ENCODE measurements at regions not wholly inside any gene's neighbourhood (a gene's known extent, or its start where the extent isn't known, plus 50 kb on each side); places are given as distances from the start of the nearest gene placed in this dataset.

- no peak for TF ChIP-seq REST (IDR thresholded peaks at IDR 0.05; ENCODE audit: unreplicated experiment)
Observed at GRCh38 chr16:51989637-51990230, 557.2 kb downstream of the TOX3 start (continued).

GRCh38 chr16:51988977-51989376 is 558.0 kb downstream of the TOX3 start:
- Mint-ChIP-seq H3K27ac (no peak overlapping the region), H3K36me3 (ENCODE audit: low read depth) (no peaks in the 10 kb centered on the region), H3K4me3 (no peak overlapping the region), H3K4me1 (no peaks in the 10 kb centered on the region), H3K27me3 (ENCODE audit: insufficient read depth, low read depth, poor library complexity) (no peaks in the 10 kb centered on the region), H3K9me3 (no peaks in the 10 kb centered on the region; the same call in 2 of the 3 replicates)
- Histone ChIP-seq H3K4me2 (no peak overlapping the region), H4K20me1 (replicated peaks; ENCODE audit: insufficient read depth) (no peaks in the 10 kb centered on the region), H3K79me2 (replicated peaks; ENCODE audit: insufficient read depth) (no peaks in the 10 kb centered on the region), H3F3A (replicated peaks; ENCODE audit: low read depth) (no peaks in the 10 kb centered on the region), H3K9me2 (ENCODE audit: insufficient read depth) (peaks cover 11% of the 10 kb centered on the region; the same call in 1 of the 2 replicates), H3K4me1 (ENCODE audit: insufficient read depth) (no peaks in the 10 kb centered on the region), H3K4me3 (no peak overlapping the region), H3K27ac (ENCODE audit: low read depth) (no peak overlapping the region), H3K36me3 (ENCODE audit: insufficient read depth) (no peaks in the 10 kb centered on the region), H3K27me3 (ENCODE audit: insufficient read depth) (no peaks in the 10 kb centered on the region), H2AFZ (no peak overlapping the region)
- ATAC-seq (no peak), DNase-seq (ENCODE audit: low spot score) (no peak)
- TF ChIP-seq POLR2AphosphoS5 (IDR thresholded peaks at IDR 0.05; ENCODE audit: low read depth) (no peak), ZNF331 (CRISPR knock-in tag; IDR thresholded peaks at IDR 0.05; ENCODE audit: low read depth) (no peak), ZNF462 (CRISPR knock-in tag; IDR thresholded peaks at IDR 0.05) (no peak), ETS1 (IDR thresholded peaks at IDR 0.05) (no peak), NANOG (IDR thresholded peaks at IDR 0.05; ENCODE audit: borderline replicate concordance) (no peak), JUNB (IDR thresholded peaks at IDR 0.05; ENCODE audit: unreplicated experiment) (no peak), ZNF114 (CRISPR knock-in tag; IDR thresholded peaks at IDR 0.05) (no peak), EZH2 (IDR thresholded peaks at IDR 0.05; ENCODE audit: low read depth, unreplicated experiment) (no peak), CTCF (conservative IDR thresholded peaks at IDR 0.05; ENCODE audit: low read depth in 2 of 2) (no peak), STAT1 (IDR thresholded peaks at IDR 0.05; ENCODE audit: unreplicated experiment) (no peak), EZH2phosphoT487 (IDR thresholded peaks at IDR 0.05; ENCODE audit: unreplicated experiment) (no peak)
